GM12878 (cell line): ENCODE measurements at regions not wholly inside any gene's neighbourhood (a gene's known extent, or its start where the extent isn't known, plus 50 kb on each side); places are given as distances from the start of the nearest gene placed in this dataset.
"Not testable (repeated sequence)": the region's sequence is repeated elsewhere in the genome, so short reads cannot be mapped to it uniquely, and the experiment has no call there.

Experiments
- ATAC-seq: fragments of 200-7000 bp; cut with Tn5 transposase; 3 replicates; pipeline ENCODE4 v1.9.1; 2020; ENCODE audit warnings: mild to moderate bottlenecking, moderate library complexity
- BruUV-seq: library from RNA; stranded (reverse); fragments of 400-500 nt; replicated peaks from 2 replicates; lab custom pipeline; 2021; lab: Mats Ljungman, UMichigan
- CTCF ChIA-PET: fragments of 300-600 bp; sonication (Branson Sonifier 250); formaldehyde crosslinking; extraction: SDS; loops from one replicate; lab custom pipeline; 2021; ENCODE audit warnings: inconsistent platforms; lab: Yijun Ruan, JAX
- POLR2A ChIA-PET: fragments of 350-600 bp; formaldehyde crosslinking; extraction: SDS; loops from one replicate; lab custom pipeline; 2021; ENCODE audit warnings: inconsistent platforms; lab: Charles Lee
- RAD21 ChIA-PET: fragments of 300-600 bp; sonication (Branson Sonifier 250); formaldehyde crosslinking; loops from one replicate; lab custom pipeline; 2023; ENCODE audit warnings: antibody characterized with exemption; ENCODE audit not compliant: unreplicated experiment; lab: Charles Lee
- SMC1A ChIA-PET: fragments of 300-600 bp; sonication (Branson Sonifier 250); formaldehyde crosslinking; loops from one replicate; lab custom pipeline; 2023; ENCODE audit not compliant: unreplicated experiment, uncharacterized antibody; lab: Charles Lee
- DNase-seq: peaks from one replicate; pipeline ENCODE4 v3.0.0-alpha.2; 2011; ENCODE audit warnings: low read depth, low spot score
- FAIRE-seq: peaks from 3 replicates; lab custom pipeline; 2011; peaks lifted over from hg19 to GRCh38; lab: Jason Lieb, UNC
- H2AFZ ChIP-seq: 2 replicates; pipeline ENCODE4 v1.6.0; 2011; ENCODE audit warnings: low read depth, low read length, control low read depth; ENCODE audit not compliant: control insufficient read depth
- H3K27ac ChIP-seq: 2 replicates; pipeline ENCODE4 v1.5.1; 2011; ENCODE audit warnings: control low read depth; ENCODE audit not compliant: control insufficient read depth, insufficient read depth
- H3K27me3 ChIP-seq, 2 experiments: replicated peaks in 1 of 2; 2 replicates each; pipeline versions ENCODE4 v1.6.0 to v1.6.1; 2011; ENCODE audit warnings: low read length in 1 of 2; ENCODE audit not compliant: control insufficient read depth in 2 of 2, insufficient read depth in 2 of 2
- H3K36me3 ChIP-seq, 2 experiments: 2 replicates each; pipeline ENCODE4 v1.5.1; 2011; ENCODE audit warnings: low read length in 1 of 2; ENCODE audit not compliant: control insufficient read depth in 2 of 2, insufficient read depth in 2 of 2
- H3K4me1 ChIP-seq: 2 replicates; pipeline ENCODE4 v1.6.1; 2011; ENCODE audit warnings: mild to moderate bottlenecking, low read length, moderate library complexity, mixed read lengths; ENCODE audit not compliant: control insufficient read depth, insufficient read depth
- H3K4me2 ChIP-seq: 2 replicates; pipeline ENCODE4 v1.6.0; 2011; ENCODE audit warnings: control low read depth; ENCODE audit not compliant: control insufficient read depth, insufficient read depth
- H3K4me3 ChIP-seq: fragments of 200-600 bp; sonication (generic); 2 replicates; pipeline ENCODE4 v1.5.1; 2016
- H3K79me2 ChIP-seq: 2 replicates; pipeline ENCODE4 v1.6.0; 2011; ENCODE audit warnings: low read length; ENCODE audit not compliant: control insufficient read depth, insufficient read depth
- H3K9ac ChIP-seq: 2 replicates; pipeline ENCODE4 v1.8.0; 2011; ENCODE audit warnings: low read length, control low read depth, mixed read lengths; ENCODE audit not compliant: control insufficient read depth, insufficient read depth
- H3K9me3 ChIP-seq: replicated peaks from 3 replicates; pipeline ENCODE4 v1.5.1; 2011; ENCODE audit warnings: mild to moderate bottlenecking, low read length; ENCODE audit not compliant: control insufficient read depth, insufficient read depth
- H4K20me1 ChIP-seq: 2 replicates; pipeline ENCODE4 v1.6.0; 2011; ENCODE audit not compliant: control insufficient read depth, insufficient read depth
- BMI1 ChIP-seq: fragments of 450-650 bp; IDR thresholded peaks from 2 replicates; pipeline ENCODE4 v1.6.1; 2016; ENCODE audit warnings: mild to moderate bottlenecking, moderate library complexity, borderline replicate concordance
- CEBPB ChIP-seq, 2 experiments: fragments of 150-350 bp in 1 of 2; IDR thresholded peaks; 2 replicates each; pipeline ENCODE4 v1.6.1; 2012 to 2014; ENCODE audit warnings: low read depth in 2 of 2, low read length in 2 of 2, borderline replicate concordance in 1 of 2, inconsistent platforms in 1 of 2
- CHD1 ChIP-seq: IDR thresholded peaks from 2 replicates; pipeline ENCODE4 v1.6.1; 2012; ENCODE audit warnings: low read depth, low read length, improper control_type of control experiment
- CREB1 ChIP-seq: IDR thresholded peaks from 2 replicates; pipeline ENCODE4 v1.6.1; 2012; ENCODE audit warnings: low read depth, mild to moderate bottlenecking, inconsistent platforms
- HDAC6 ChIP-seq: fragments of 200-600 bp; sonication (generic); IDR thresholded peaks from one replicate; pipeline ENCODE4 v1.8.0; 2017; ENCODE audit warnings: antibody characterized with exemption; ENCODE audit not compliant: unreplicated experiment
- NBN ChIP-seq: fragments of 450-650 bp; IDR thresholded peaks from 2 replicates; pipeline ENCODE4 v1.6.1; 2016
- NFXL1 ChIP-seq: fragments of 450-650 bp; IDR thresholded peaks from 2 replicates; pipeline ENCODE4 v1.6.1; 2017; ENCODE audit warnings: antibody characterized with exemption, mild to moderate bottlenecking, borderline replicate concordance
- POLR2A ChIP-seq: IDR thresholded peaks from 2 replicates; pipeline ENCODE4 v1.6.1; 2011; ENCODE audit warnings: low read depth, mild to moderate bottlenecking, low read length
- RBBP5 ChIP-seq: fragments of 200-600 bp; sonication (generic); conservative IDR thresholded peaks from 2 replicates; pipeline ENCODE4 v1.6.1; 2016
- RCOR1 ChIP-seq: conservative IDR thresholded peaks from 2 replicates; pipeline ENCODE4 v1.6.1; 2012; ENCODE audit warnings: low read depth, low read length, improper control_type of control experiment
- SMC3 ChIP-seq: IDR thresholded peaks from 2 replicates; pipeline ENCODE4 v1.6.1; 2011; ENCODE audit warnings: low read length, improper control_type of control experiment, borderline replicate concordance
- YBX1 ChIP-seq: fragments of 450-650 bp; IDR thresholded peaks from 2 replicates; pipeline ENCODE4 v1.6.1; 2016; ENCODE audit warnings: antibody characterized with exemption
- WGBS: methylation state at CpG from one replicate; pipeline ENCODE4 v1.1.6; 2016; ENCODE audit warnings: low lambda C conversion rate; ENCODE audit not compliant: insufficient replicate concordance, insufficient coverage; ENCODE audit errors: missing lambda C conversion rate; 5-methylcytosine and 5-hydroxymethylcytosine counted together
- in situ Hi-C: fragments of 300-500 bp; cut with MboI; formaldehyde crosslinking; loops from 9 replicates; pipeline ENCODE4 v1.14.3; 2018; ENCODE audit warnings: mixed read lengths
- intact Hi-C: fragments of 100-400 bp; cut with micrococcal nuclease; formaldehyde crosslinking; loops from one replicate; pipeline ENCODE4 v1.14.2; 2022; ENCODE audit not compliant: unreplicated experiment
- TF ChIP-seq, protein P1 (sequence below): fragments of 450-650 bp; formaldehyde crosslinking; IDR thresholded peaks from 2 replicates; pipeline ENCODE4 v1.5.0; 2022; ENCODE audit warnings: mild to moderate bottlenecking, missing genetic modification characterization
- TF ChIP-seq, protein P2 (sequence below): IDR thresholded peaks from 2 replicates; pipeline ENCODE4 v1.6.1; 2012; ENCODE audit warnings: low read depth, low read length, improper control_type of control experiment

DNA sequence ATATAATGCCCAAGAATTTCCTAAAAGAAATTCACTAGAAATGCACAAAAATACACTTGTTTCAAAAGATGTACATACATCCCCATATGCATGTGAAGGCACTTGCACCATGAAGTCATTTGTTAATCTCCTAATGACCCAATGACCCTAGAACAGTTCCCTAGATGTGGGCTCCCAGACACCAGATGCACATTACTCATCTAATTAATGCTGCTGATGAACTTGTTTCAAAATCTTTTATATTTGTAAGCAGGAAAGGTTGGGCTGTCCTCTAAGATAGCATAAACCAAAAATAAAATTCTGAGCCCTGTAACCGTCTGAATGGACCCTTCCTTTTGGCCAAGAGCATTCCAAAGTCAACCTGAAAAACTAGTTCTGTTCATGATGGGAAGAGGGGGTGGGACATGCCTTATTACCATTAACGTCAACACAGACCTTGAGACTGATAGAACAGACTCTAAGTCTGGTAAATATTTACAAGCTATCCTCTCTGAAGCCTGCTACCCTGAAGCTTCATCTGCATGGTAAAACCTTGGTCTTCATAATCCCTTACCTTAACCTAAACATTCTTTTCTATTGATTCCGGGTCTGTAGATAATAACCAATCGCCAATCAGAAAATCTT, 91.0 kb upstream of the DAPK1 start:
- DNase-seq: no peak
- no peak for ATAC-seq
- Histone ChIP-seq H3K36me3 (no peaks in the 10 kb centered on the region), H2AFZ (no peak overlapping the region), H3K27ac (no peak overlapping the region), H3K4me1 (no peaks in the 10 kb centered on the region), H3K27me3 (no peaks in the 10 kb centered on the region), H3K4me2 (no peak overlapping the region), H4K20me1 (no peaks in the 10 kb centered on the region), H3K4me3 (no peak overlapping the region), H3K9ac (no peak overlapping the region), H3K79me2 (no peaks in the 10 kb centered on the region), H3K9me3 (no peaks in the 10 kb centered on the region)
- intact Hi-C loops: no loop called here
- ChIA-PET RAD21 (no interaction called here), CTCF (no interaction called here), SMC1A (no interaction called here), POLR2A (no interaction called here)
- WGBS: 58% methylated on average over 4 of the region's 4 CpGs
- no peak for FAIRE-seq
- TF ChIP-seq BMI1 (no peak), CEBPB (IDR thresholded peaks at IDR 0.05; ENCODE audit: borderline replicate concordance in 1 of 2, low read depth in 2 of 2, low read length in 2 of 2) (no peak), YBX1 (no peak), POLR2A (no peak), RCOR1 (no peak), SMC3 (no peak), NFXL1 (no peak), CHD1 (no peak), HDAC6 (no peak), CREB1 (no peak), NBN (no peak), RBBP5 (no peak)
- TF ChIP-seq, protein P1, sequence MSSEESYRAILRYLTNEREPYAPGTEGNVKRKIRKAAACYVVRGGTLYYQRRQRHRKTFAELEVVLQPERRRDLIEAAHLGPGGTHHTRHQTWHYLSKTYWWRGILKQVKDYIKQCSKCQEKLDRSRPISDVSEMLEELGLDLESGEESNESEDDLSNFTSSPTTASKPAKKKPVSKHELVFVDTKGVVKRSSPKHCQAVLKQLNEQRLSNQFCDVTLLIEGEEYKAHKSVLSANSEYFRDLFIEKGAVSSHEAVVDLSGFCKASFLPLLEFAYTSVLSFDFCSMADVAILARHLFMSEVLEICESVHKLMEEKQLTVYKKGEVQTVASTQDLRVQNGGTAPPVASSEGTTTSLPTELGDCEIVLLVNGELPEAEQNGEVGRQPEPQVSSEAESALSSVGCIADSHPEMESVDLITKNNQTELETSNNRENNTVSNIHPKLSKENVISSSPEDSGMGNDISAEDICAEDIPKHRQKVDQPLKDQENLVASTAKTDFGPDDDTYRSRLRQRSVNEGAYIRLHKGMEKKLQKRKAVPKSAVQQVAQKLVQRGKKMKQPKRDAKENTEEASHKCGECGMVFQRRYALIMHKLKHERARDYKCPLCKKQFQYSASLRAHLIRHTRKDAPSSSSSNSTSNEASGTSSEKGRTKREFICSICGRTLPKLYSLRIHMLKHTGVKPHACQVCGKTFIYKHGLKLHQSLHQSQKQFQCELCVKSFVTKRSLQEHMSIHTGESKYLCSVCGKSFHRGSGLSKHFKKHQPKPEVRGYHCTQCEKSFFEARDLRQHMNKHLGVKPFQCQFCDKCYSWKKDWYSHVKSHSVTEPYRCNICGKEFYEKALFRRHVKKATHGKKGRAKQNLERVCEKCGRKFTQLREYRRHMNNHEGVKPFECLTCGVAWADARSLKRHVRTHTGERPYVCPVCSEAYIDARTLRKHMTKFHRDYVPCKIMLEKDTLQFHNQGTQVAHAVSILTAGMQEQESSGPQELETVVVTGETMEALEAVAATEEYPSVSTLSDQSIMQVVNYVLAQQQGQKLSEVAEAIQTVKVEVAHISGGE (CRISPR knock-in tag): no peak
- TF ChIP-seq, protein P2, sequence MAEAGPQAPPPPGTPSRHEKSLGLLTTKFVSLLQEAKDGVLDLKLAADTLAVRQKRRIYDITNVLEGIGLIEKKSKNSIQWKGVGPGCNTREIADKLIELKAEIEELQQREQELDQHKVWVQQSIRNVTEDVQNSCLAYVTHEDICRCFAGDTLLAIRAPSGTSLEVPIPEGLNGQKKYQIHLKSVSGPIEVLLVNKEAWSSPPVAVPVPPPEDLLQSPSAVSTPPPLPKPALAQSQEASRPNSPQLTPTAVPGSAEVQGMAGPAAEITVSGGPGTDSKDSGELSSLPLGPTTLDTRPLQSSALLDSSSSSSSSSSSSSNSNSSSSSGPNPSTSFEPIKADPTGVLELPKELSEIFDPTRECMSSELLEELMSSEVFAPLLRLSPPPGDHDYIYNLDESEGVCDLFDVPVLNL: no peak
- in situ Hi-C loops: no loop called here
- no TSS peak for BruUV-seq

DNA sequence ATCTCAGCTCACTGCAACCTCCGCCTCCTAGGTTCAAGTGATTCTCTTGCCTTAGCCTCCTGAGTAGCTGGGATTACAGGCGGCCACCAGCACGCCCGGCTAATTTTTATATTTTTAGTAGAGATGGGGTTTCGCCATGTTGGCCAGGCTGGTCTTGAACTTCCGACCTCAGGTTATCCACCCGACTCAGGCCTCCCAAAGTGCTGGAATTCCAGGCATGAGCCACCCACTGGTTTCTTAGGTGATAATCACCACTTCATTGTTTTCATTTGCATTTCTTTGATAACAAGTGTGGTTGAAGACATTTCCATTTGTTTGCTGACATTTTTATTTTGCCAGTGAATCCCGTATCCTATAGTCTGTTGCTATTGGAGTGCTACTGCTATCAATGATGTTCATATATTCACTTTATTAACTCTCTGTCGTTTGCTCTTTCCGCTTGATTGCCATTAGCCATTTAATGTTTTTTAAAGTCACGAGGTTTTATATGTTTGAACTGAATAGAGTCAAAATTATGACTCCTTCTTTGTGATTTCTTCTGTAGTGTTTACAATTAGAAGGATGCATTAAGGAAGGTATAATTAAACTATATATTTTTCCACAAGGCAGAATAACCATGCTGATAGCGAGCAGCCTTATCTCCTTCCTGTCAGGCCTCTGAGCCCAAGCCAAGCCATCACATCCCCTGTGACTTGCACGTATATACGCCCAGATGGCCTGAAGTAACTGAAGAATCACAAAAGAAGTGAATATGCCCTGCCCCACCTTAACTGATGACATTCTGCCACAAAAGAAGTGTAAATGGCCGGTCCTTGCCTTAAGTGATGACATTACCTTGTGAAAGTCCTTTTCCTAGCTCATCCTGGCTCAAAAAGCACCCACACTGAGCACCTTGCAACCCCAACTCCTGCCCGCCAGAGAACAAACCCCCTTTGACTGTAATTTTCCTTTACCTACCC, 87.3 kb upstream of the DAPK1 start:
- WGBS: 29% methylated on average over 16 of the region's 16 CpGs

More for the DNA sequence above, 87.3 kb upstream of the DAPK1 start:
- H3K9ac ChIP-seq, H3K36me3 ChIP-seq, DNase-seq, H2AFZ ChIP-seq, FAIRE-seq, H3K4me1 ChIP-seq, H3K9me3 ChIP-seq, H3K79me2 ChIP-seq, CTCF ChIA-PET, BruUV-seq, H3K27ac ChIP-seq, intact Hi-C loops, ATAC-seq, in situ Hi-C loops, H3K4me3 ChIP-seq, H3K27me3 ChIP-seq, H4K20me1 ChIP-seq, SMC1A ChIA-PET, H3K4me2 ChIP-seq, RAD21 ChIA-PET, POLR2A ChIA-PET: not testable (repeated sequence)
